ENCODE measurements at regions not wholly inside any gene's neighbourhood (a gene's known extent, or its start where the extent isn't known, plus 50 kb on each side); places are given as distances from the start of the nearest gene placed in this dataset.

GRCh38 chr6:90870561-90870960, 283.7 kb upstream of the MAP3K7 start:
- ChIA-PET POLR2A (no interaction called here), CTCF (no interaction called here)
- no peak overlapping the region for H3K4me2 ChIP-seq
- no peaks in the 10 kb centered on the region for H3K9me3 ChIP-seq
- H3K4me3 ChIP-seq: no peak overlapping the region
- WGBS (ENCODE audit: missing lambda C conversion rate): 0% methylated on average over 1 of the region's 1 CpG
- no peak for DNase-seq (ENCODE audit: low read depth in 1 of 2, low spot score in 1 of 2)
- no peak overlapping the region for H3K27ac ChIP-seq
- no peak for ATAC-seq
- no peak for FAIRE-seq
- no peak for TF ChIP-seq POLR2AphosphoS2 (conservative IDR thresholded peaks at IDR 0.05; ENCODE audit: low read length)
- TF ChIP-seq EHMT2 (IDR thresholded peaks at IDR 0.05; ENCODE audit: low read depth): no peak
- no peak for TF ChIP-seq SMC3 (IDR thresholded peaks at IDR 0.05)
- no peak for TF ChIP-seq KDM1A (IDR thresholded peaks at IDR 0.05; ENCODE audit: low read depth)
- no peak for TF ChIP-seq KDM5A (IDR thresholded peaks at IDR 0.05)
- no peak for TF ChIP-seq EHF (CRISPR knock-in tag; IDR thresholded peaks at IDR 0.05)
- no peak for TF ChIP-seq ELK1 (IDR thresholded peaks at IDR 0.05; ENCODE audit: low read depth, low read length)
- no peak for TF ChIP-seq EP300 (IDR thresholded peaks at IDR 0.05)
- TF ChIP-seq TFCP2L1 (CRISPR knock-in tag; IDR thresholded peaks at IDR 0.05): no peak
- no peak for TF ChIP-seq FOSB (CRISPR knock-in tag; IDR thresholded peaks at IDR 0.05)
- no peak for TF ChIP-seq E2F6 (IDR thresholded peaks at IDR 0.05; ENCODE audit: borderline replicate concordance, low read depth)
- TF ChIP-seq NR3C1 (IDR thresholded peaks at IDR 0.05): no peak
- no peak for TF ChIP-seq PBX3 (IDR thresholded peaks at IDR 0.05)
- no peak for TF ChIP-seq HEYL (CRISPR knock-in tag; IDR thresholded peaks at IDR 0.05)
- TF ChIP-seq RNF2 (IDR thresholded peaks at IDR 0.05; ENCODE audit: borderline replicate concordance, low read depth): no peak
- TF ChIP-seq NFE2L2 (conservative IDR thresholded peaks at IDR 0.05; ENCODE audit: low read length): no peak
- TF ChIP-seq RCOR1 (IDR thresholded peaks at IDR 0.05; ENCODE audit: low read depth, low read length): no peak
- TF ChIP-seq CEBPB (IDR thresholded peaks at IDR 0.05): no peak
- no peak for TF ChIP-seq ZFP36 (IDR thresholded peaks at IDR 0.05; ENCODE audit: borderline replicate concordance, partially characterized antibody)
- H3K4me1 ChIP-seq: no peaks in the 10 kb centered on the region

GRCh38 chr6:90868656-90869055, 281.8 kb upstream of the MAP3K7 start:
- ChIA-PET POLR2A (no interaction called here), CTCF (no interaction called here)
- H3K4me3 ChIP-seq: no peak overlapping the region
- TF ChIP-seq EHMT2 (IDR thresholded peaks at IDR 0.05; ENCODE audit: low read depth) (no peak), KDM5A (IDR thresholded peaks at IDR 0.05) (no peak), CHD4 (IDR thresholded peaks at IDR 0.05; ENCODE audit: borderline replicate concordance) (no peak), FOSL2 (IDR thresholded peaks at IDR 0.05) (no peak), FOSL2 (CRISPR knock-in tag; IDR thresholded peaks at IDR 0.05) (no peak), JUN (IDR thresholded peaks at IDR 0.05) (no peak), BCL3 (IDR thresholded peaks at IDR 0.05) (no peak), ZC3H11A (IDR thresholded peaks at IDR 0.05) (no peak), HOXB5 (CRISPR knock-in tag; IDR thresholded peaks at IDR 0.05) (no peak), ATOH8 (CRISPR knock-in tag; IDR thresholded peaks at IDR 0.05; ENCODE audit: low read depth) (no peak), FOSB (CRISPR knock-in tag; IDR thresholded peaks at IDR 0.05) (no peak), HES2 (IDR thresholded peaks at IDR 0.05) (no peak), CTCF (IDR thresholded peaks at IDR 0.05) (no peak), RARB (CRISPR knock-in tag; IDR thresholded peaks at IDR 0.05) (no peak), POLR2A (IDR thresholded peaks at IDR 0.05; ENCODE audit: low read length) (no peak), TP53 (CRISPR knock-in tag; IDR thresholded peaks at IDR 0.05) (no peak)
- FAIRE-seq (no peak), ATAC-seq (no peak), DNase-seq (ENCODE audit: low read depth in 1 of 2, low spot score in 1 of 2) (no peak)
- no peaks in the 10 kb centered on the region for H3K9me3 ChIP-seq
- no peak overlapping the region for H3K4me2 ChIP-seq
- 3% methylated on average over 2 of the region's 2 CpGs for WGBS (ENCODE audit: missing lambda C conversion rate)
- no peak overlapping the region for H3K27ac ChIP-seq
- no peaks in the 10 kb centered on the region for H3K4me1 ChIP-seq
